HG03432 (cell line): ENCODE measurements at regions not wholly inside any gene's neighbourhood (a gene's known extent, or its start where the extent isn't known, plus 50 kb on each side); places are given as distances from the start of the nearest gene placed in this dataset.

Source experiments
- ATAC-seq: cut with Tn5 transposase; IDR thresholded peaks from one replicate; pipeline ENCODE4 v1.9.1; 2021; ENCODE audit warnings: mild to moderate bottlenecking, moderate library complexity; ENCODE audit not compliant: unreplicated experiment

DNA sequence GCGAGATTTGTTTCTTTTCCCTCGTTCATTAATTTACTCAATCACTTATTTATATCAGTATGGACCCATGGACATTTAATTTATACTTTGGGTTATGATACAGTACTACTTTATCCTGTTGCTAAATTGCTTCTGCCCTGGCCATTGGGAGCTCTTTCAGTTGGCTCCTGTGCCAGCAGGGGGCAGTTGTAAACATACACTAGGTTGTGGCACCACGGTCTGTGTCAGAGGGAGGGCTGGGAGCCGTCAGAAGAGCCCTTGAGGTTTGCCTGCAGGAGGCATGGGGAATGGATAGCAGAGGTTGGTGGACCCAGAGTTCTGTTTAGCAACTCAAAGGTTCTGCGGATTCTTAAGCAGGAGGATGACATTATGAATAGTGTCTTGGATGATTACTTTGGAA is 94.3 kb downstream of the ERCC5 start:
- ATAC-seq: no peak

DNA sequence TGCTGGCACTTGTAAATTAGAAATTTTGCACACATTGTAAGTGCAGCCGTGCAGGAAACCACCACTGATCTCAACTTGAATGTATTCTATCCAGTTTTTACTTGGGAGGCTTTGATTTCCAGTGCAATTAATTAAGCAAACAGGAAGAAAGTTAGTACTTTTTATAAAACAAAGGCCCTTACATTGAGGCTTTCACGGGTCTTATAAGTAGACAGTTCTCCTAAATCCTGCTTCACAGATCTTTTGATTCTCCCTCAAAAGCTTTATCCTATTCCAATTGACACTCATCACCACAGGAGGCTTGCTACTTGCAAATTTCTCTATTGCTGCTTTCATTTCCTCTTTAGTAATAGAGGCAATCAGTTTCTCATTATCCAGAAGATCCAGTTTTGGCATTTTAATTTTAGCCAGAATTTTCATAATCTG is 90.1 kb downstream of the ERCC5 start:
- peak; percentile 60 for ATAC-seq

DNA sequence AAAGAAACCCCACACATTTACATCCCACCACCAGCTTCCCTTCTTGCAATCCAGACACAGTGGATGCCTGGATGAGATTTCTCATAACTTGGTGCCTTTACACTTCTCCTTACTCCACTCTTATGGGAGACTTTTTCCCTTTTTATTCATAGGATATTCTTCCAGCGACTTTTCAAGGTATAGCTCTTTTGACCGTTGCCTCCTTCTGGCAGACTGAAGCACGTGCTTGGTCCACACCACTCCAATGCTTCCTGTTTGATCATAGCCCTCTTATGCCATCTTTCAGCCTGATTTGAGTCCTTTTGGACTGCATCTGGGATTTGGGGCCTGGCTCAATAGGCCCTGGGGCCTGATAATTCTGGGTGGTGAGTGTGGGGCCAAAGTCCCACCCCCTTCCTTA is 87.7 kb downstream of the ERCC5 start:
- no peak for ATAC-seq

- ATAC-seq: no peak
Measured at GRCh38 chr13:102933122-102933521, 87.3 kb downstream of the ERCC5 start.

- ATAC-seq: no peak
Measured at GRCh38 chr13:102932331-102932730, 86.5 kb downstream of the ERCC5 start.

- ATAC-seq: peak; percentile 31
Measured at GRCh38 chr13:102930566-102930965, 84.7 kb downstream of the ERCC5 start.

- no peak for ATAC-seq
Measured at GRCh38 chr13:102928941-102929675, 83.3 kb downstream of the ERCC5 start.
